HG03139 (cell line): ENCODE measurements at regions not wholly inside any gene's neighbourhood (a gene's known extent, or its start where the extent isn't known, plus 50 kb on each side); places are given as distances from the start of the nearest gene placed in this dataset.

ENCODE experiments used
- ATAC-seq: cut with Tn5 transposase; IDR thresholded peaks from one replicate; pipeline ENCODE4 v1.9.1; 2021; ENCODE audit not compliant: unreplicated experiment

DNA sequence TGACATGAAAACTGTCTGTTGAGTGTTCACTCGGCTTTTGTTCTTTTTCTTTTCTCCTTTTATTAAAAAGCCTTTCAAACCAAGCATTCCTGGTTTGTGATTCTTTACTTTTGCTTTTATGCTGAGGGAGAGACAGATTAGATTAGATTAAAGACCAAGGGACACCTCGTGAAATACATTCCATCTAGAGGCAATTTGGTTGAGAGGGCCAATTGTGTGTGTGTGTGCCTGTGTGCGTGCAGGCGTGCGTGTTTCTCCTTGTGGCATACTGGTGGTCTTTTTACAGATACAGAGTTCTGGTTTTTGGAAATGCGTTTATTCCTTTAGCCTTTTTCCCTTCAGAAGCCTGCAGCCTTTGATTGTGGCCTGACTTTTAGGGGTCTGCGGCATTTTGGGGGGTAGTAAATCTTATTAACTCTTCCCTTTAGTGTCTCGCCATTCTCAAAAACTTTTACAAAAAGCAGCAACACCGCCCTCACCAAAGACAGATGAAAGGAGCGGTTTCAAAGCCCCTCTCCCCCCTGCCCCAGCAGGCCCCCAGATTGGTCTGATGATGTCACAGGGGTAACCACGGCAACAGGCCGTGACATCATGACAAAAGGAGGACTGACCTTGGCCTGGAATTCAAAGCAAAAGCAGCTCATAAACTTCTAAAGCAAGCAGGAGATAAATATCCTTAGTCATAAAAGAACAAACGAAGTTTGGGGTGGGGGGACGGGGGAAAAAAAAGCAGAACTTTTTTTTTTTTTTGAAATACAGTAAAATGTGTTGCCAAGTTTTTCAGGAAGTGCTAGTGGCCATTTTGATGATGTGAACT is 84.1 kb upstream of the TBX3 start:
- ATAC-seq = no peak

DNA sequence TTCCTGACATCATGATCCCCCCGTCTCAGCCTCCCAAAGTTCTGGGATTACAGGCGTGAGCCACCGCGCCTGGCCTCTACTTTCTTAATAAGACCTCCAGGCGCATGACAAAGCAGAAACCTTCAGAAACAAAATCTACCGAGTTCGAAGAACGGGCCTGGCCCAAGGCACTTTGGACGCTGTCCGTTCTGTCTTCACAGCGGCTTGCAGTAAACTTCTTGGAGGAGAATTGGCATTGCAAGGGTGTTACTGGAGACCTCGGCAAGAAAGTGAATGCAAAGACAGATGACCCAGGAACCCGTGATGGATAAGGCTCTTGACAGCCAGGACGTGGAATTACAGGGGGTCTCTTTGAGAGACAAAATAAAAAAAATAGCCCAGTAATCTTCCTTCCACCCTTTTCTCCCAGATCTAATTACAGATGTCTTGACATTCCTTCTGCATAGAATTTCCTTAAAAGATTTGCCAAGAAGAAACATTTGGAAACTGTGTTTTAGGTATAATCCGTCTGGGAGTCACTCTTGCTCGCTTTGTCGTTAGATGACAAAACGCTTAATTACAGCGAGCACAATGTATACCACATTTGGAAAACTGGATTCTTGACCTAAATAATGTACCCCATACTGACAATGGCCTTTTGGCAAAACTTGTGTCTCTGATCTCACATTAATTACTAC is 83.2 kb upstream of the TBX3 start:
- ATAC-seq = no peak

DNA sequence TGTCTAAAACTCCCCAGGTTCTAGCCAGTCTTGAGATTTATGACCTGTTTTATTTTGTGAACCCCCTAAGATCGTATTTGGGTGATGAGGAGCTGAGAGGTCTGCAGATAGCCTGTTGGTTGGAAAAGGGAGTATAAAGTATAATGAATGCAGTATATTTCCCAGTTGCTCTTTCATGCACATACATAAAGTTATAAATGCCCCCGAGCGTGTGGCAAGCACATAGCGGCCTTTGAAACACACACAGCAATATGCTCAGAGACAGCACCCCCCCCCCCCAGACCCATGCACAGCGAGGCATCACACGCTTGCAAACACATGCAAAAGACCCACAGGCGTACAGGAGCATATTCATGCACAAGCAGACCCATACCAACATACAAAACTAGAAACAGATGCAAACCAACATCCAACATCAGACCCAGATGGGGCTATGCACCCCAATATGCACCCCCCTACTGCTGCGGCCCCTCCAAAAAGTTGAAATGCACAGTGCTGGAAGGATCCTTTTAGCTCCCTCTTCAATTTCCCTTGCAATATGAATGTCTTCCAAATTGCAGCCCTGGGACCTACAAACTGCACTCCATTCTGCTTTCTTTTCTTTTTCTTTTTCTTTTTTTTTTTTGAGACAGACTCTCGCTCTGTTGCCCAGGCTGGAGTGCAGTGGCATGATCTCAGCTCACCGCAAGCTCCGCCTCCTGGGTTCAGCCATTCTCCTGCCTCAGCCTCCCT is 82.2 kb upstream of the TBX3 start:
- no peak for ATAC-seq

GRCh38 chr12:114764510-114764909 is 80.5 kb upstream of the TBX3 start:
- no peak for ATAC-seq

- no peak for ATAC-seq
Observed at GRCh38 chr12:114762490-114763110, 78.6 kb upstream of the TBX3 start.

GRCh38 chr12:114760151-114760877 is 76.3 kb upstream of the TBX3 start:
- no peak for ATAC-seq

- ATAC-seq = no peak
Observed at GRCh38 chr12:114759635-114760034, 75.7 kb upstream of the TBX3 start.

- no peak for ATAC-seq
Observed at GRCh38 chr12:114757684-114758325, 73.8 kb upstream of the TBX3 start.

GRCh38 chr12:114752217-114752616 is 68.2 kb upstream of the TBX3 start:
- no peak for ATAC-seq

DNA sequence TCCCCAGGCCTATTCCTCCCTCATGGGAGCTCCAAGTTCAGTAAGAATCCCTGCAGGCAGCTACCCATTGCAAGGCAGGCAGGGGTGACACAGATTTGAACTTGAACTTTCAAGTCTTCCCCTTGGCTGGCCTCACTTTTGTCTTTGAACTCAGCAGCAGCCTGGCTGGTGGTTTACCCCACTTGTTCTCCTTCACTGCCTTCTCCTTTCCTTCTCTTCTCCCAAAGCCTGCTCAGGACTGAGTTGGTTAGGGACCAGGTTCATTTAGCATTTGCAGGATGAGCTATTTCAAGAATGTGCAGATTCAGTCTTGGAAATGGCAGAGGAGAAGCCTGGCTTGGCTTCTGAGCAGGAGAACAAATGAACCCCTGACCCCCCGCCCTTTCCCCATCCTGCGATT is 67.7 kb upstream of the TBX3 start:
- ATAC-seq = no peak

DNA sequence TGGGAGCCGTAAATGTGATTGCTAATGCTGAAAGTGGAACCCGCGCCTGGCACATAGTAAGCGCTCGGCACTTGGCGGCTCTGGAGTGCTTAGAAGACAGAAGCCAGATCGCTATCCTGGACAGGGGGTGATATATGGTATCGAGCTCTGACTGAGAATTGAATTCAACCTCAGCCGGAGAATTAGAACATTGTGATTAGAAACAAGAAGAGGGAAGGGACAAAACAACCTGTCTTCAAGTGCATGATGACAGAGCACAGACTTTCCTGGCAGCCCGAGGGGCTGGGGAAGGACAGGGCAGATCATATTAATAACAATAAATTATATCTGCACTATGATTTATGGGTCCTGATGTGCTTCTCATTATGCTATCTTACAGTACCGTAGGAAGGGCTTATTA is 66.9 kb upstream of the TBX3 start:
- no peak for ATAC-seq

- no peak for ATAC-seq
Observed at GRCh38 chr12:114749065-114749464, 65.1 kb upstream of the TBX3 start.

GRCh38 chr12:114747012-114747858 is 63.3 kb upstream of the TBX3 start:
- ATAC-seq = no peak

DNA sequence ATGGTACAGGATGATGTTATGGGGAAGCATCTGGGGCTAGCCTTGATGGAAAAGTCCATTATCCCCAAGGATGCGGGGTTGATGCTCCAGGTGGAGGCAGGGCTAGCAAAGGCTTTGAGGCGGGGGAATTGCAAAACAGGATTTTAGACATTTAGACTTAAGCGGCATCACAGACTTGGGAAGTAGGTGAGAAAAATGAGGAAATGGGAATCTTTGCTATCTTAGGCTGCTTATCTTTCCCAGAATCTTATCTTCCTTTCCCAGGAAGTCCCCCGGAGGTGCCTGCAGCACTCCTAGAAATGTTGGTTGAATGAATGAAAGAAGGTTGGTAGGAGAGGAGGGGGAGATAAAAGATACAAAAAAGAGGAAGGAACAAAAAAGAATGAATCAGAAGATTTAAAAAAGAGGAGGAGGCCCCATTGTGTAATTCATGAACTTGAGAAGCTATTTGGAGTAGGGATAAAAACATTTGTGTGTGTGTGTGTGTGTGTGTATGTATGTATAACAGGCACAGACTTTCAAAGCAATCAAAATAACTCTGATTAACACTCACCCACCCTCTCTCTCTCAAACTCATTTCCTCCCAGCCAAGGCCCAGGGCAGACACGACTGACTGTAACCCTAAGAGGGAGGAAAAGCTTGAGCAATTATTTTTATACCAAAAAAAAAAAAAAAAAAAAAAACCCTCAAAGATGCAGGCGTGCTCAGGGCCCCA is 62.5 kb upstream of the TBX3 start:
- ATAC-seq = no peak

DNA sequence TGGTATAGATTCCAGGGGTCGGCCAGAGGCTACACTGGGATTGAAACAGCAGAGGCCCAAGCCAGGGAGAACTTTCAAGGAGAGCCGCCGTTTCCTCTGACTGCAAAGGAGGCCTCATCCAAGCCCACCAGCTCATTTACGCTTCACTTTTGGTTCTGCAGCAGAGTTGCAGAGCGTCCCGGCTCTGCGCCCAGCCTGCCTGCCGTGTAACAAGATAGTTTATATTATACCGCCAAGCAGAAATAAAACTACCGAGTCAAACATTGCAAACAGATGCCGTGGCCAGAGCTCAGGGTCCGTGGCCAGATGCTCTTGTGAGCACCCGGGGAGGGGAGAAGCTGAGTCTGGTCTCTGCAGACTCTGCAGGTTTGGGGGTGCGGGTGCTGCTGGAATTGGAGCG is 60.7 kb upstream of the TBX3 start:
- ATAC-seq = no peak

GRCh38 chr12:114744285-114744684 is 60.3 kb upstream of the TBX3 start:
- ATAC-seq = no peak

DNA sequence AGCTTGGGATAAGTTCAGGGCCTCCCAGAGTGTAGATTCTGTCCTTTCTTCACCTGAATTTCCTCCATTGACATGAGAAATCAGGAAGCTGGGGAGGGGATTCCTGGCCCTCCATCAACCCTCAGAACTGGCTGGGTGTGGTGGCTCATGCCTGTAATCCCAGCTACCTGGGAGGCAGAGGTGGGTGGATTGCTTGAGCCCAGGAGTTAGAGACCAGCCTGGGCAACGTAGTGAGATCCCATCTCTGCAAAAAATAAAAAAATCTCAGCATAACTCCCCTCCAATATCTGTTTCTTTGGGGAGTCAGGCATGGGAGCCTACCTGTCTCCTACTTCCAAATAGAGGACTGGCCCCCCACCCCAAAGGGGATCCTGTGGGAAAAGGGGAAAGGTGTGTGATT is 59.8 kb upstream of the TBX3 start:
- ATAC-seq = no peak

DNA sequence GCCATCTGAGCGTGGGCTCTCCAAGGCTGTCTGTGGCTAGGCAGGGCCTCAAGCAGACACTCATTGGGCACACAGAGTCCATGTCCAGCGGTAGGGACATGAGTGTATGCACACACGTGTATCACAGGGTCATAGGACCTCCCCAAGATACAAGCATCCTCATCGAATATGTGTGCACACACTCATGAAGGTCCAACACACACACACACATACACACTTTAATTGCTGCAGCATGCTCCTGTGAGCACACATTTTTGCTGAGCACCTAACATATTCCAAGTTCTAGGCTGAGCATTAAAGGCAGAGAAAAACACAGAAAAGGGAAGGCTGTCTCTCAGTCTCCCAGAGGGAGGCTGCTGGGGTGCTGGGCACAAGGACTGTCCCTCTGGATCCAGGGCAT is 59.3 kb upstream of the TBX3 start:
- ATAC-seq = no peak

DNA sequence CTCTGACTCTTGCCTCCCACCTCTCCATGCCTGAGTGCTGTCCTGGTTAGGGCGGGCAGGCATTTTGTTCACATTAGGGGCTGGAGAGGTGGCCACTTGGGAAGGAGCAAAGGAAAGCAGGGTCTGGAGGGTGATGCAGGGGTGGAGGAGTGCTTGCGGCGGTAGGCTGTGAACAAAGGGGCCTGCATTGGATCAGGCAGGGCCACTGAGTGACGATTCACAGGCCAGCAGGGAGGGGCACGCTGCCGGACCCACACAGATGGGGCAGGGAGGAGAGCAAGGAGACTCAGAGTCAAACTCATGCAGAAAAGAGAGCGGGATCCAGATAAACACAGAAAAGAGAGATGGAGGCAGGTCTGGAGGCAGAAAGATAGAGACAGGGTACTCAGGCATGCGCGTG is 58.4 kb upstream of the TBX3 start:
- no peak for ATAC-seq
